HCT116 (cell line): ENCODE measurements at regions not wholly inside any gene's neighbourhood (a gene's known extent, or its start where the extent isn't known, plus 50 kb on each side); places are given as distances from the start of the nearest gene placed in this dataset.

ENCODE experiments used
- ATAC-seq: fragments of 200-7000 bp; cut with Tn5 transposase; 2 replicates; pipeline ENCODE4 v1.9.1; 2020; ENCODE audit warnings: mild to moderate bottlenecking, moderate library complexity
- BruUV-seq: library from RNA; stranded (reverse); fragments of 400-500 nt; replicated peaks from 2 replicates; lab custom pipeline; 2021; lab: Mats Ljungman, UMichigan
- CTCF ChIA-PET: fragments of 300-600 bp; sonication (Branson Sonifier 250); formaldehyde crosslinking; loops from one replicate; lab custom pipeline; 2021; ENCODE audit warnings: antibody characterized with exemption; lab: Charles Lee
- POLR2A ChIA-PET: fragments of 300-600, 350-600 bp; sonication (Branson Sonifier 250); formaldehyde crosslinking; loops from one replicate; lab custom pipeline; 2021; ENCODE audit warnings: antibody characterized with exemption; lab: Charles Lee
- RAD21 ChIA-PET, 2 experiments: fragments of 300-600 bp; sonication (Branson Sonifier 250); formaldehyde crosslinking; loops; one replicate each; lab custom pipeline; 2023; ENCODE audit warnings: low total read pairs in 2 of 2; ENCODE audit not compliant: uncharacterized antibody in 2 of 2, unreplicated experiment in 2 of 2, low non-redundant PET in 1 of 2; lab: Charles Lee
- DNase-seq: peaks from one replicate; pipeline ENCODE4 v3.0.0-alpha.2; 2010; ENCODE audit warnings: low read depth, low spot score
- H2AFZ ChIP-seq: fragments of 200-600 bp; shearing (Covaris generic), sonication (generic); 2 replicates; pipeline ENCODE4 v1.6.1; 2017; ENCODE audit warnings: low read depth, mixed run types, mixed read lengths, antibody characterized with exemption, low read length; ENCODE audit not compliant: poor library complexity, severe bottlenecking
- H3K27ac ChIP-seq: 2 replicates; pipeline ENCODE4 v1.5.1; 2012; ENCODE audit warnings: low read depth, low read length
- H3K27me3 ChIP-seq: fragments of 200-600 bp; sonication (generic); 2 replicates; pipeline ENCODE4 v1.6.1; 2016; ENCODE audit warnings: mixed run types, low read length, mixed read lengths; ENCODE audit not compliant: insufficient read depth
- H3K36me3 ChIP-seq, 2 experiments: fragments of 200-500 bp in 1 of 2; fragments of 200-600 bp in 1 of 2; sonication (Bioruptor generic) in 1 of 2; sonication (generic) in 1 of 2; 2 replicates each; pipeline versions ENCODE4 v1.5.1 to v1.6.1; 2014 to 2016; ENCODE audit warnings: low read length in 2 of 2, inconsistent platforms in 1 of 2, mixed read lengths in 1 of 2, mixed run types in 1 of 2; ENCODE audit not compliant: insufficient read depth in 2 of 2, control insufficient read depth in 1 of 2
- H3K4me1 ChIP-seq, 2 experiments: fragments of 200-600 bp in 1 of 2; sonication (generic) in 1 of 2; 2 replicates each; pipeline versions ENCODE4 v1.5.1 to v1.6.1; 2012 to 2017; ENCODE audit warnings: low read length in 2 of 2, inconsistent platforms in 1 of 2, mild to moderate bottlenecking in 1 of 2, mixed read lengths in 1 of 2, mixed run types in 1 of 2, moderate library complexity in 1 of 2; ENCODE audit not compliant: insufficient read depth in 2 of 2, control insufficient read depth in 1 of 2
- H3K4me2 ChIP-seq: fragments of 200-600 bp; sonication (generic); 2 replicates; pipeline ENCODE4 v1.6.1; 2017; ENCODE audit warnings: mixed run types, low read length, mixed read lengths
- H3K4me3 ChIP-seq, 2 experiments: fragments of 200-600 bp in 1 of 2; sonication (generic) in 1 of 2; replicated peaks in 1 of 2; 2 replicates each; pipeline ENCODE4 v1.5.1; 2011 to 2016; ENCODE audit warnings: low read length in 2 of 2, control low read depth in 1 of 2, low read depth in 1 of 2, mild to moderate bottlenecking in 1 of 2, mixed read lengths in 1 of 2, mixed run types in 1 of 2
- H3K79me2 ChIP-seq: fragments of 200-600 bp; sonication (generic); 2 replicates; pipeline ENCODE4 v1.6.1; 2017; ENCODE audit warnings: mild to moderate bottlenecking, mixed run types, low read length, moderate library complexity, mixed read lengths; ENCODE audit not compliant: insufficient read depth
- H3K9ac ChIP-seq: fragments of 200-600 bp; sonication (generic); 2 replicates; pipeline ENCODE4 v1.6.1; 2016; ENCODE audit warnings: low read length, mixed read lengths
- H3K9me2 ChIP-seq: fragments of 200-600 bp; sonication (generic), shearing (Covaris generic); 2 replicates; pipeline ENCODE4 v1.6.1; 2017; ENCODE audit warnings: mixed run types, mild to moderate bottlenecking, moderate library complexity; ENCODE audit not compliant: insufficient read depth
- H3K9me3 ChIP-seq, 2 experiments: fragments of 200-500 bp in 1 of 2; fragments of 200-600 bp in 1 of 2; sonication (Bioruptor generic) in 1 of 2; sonication (generic) in 1 of 2; 2 replicates each; pipeline ENCODE4 v1.6.1; 2014 to 2017; ENCODE audit warnings: low read length in 2 of 2, mixed read lengths in 2 of 2, inconsistent platforms in 1 of 2, low read depth in 1 of 2, mild to moderate bottlenecking in 1 of 2, mixed run types in 1 of 2, moderate library complexity in 1 of 2; ENCODE audit not compliant: control insufficient read depth in 1 of 2, insufficient read depth in 1 of 2
- H4K20me1 ChIP-seq: fragments of 200-600 bp; sonication (generic), shearing (Covaris generic); 2 replicates; pipeline ENCODE4 v1.6.1; 2017; ENCODE audit warnings: mixed run types, mild to moderate bottlenecking, moderate library complexity; ENCODE audit not compliant: insufficient read depth
- ATF3 ChIP-seq: IDR thresholded peaks from 2 replicates; pipeline ENCODE4 v1.6.1; 2012
- CBX3 ChIP-seq: IDR thresholded peaks from 2 replicates; pipeline ENCODE4 v1.6.1; 2012; ENCODE audit warnings: low read depth
- CEBPB ChIP-seq: IDR thresholded peaks from 2 replicates; pipeline ENCODE4 v1.6.1; 2012; ENCODE audit warnings: low read depth
- CTCF ChIP-seq, 3 experiments: fragments of 200-600 bp in 1 of 3; sonication (generic) in 1 of 3; IDR thresholded peaks in 2 of 3; conservative IDR thresholded peaks in 1 of 3; 2 replicates each; pipeline ENCODE4 v1.5.1; 2012 to 2017; ENCODE audit warnings: low read depth in 2 of 3, low read length in 2 of 3, antibody characterized with exemption in 1 of 3, borderline replicate concordance in 1 of 3, control low read depth in 1 of 3, mild to moderate bottlenecking in 1 of 3, mixed read lengths in 1 of 3, mixed run types in 1 of 3, moderate library complexity in 1 of 3; ENCODE audit not compliant: insufficient read depth in 1 of 3
- EGR1 ChIP-seq: IDR thresholded peaks from 2 replicates; pipeline ENCODE4 v1.6.1; 2012; ENCODE audit warnings: low read depth
- EZH2 ChIP-seq: fragments of 200-600 bp; sonication (generic); IDR thresholded peaks from 2 replicates; pipeline ENCODE4 v1.6.1; 2017; ENCODE audit warnings: antibody characterized with exemption, mixed run types
- JUND ChIP-seq: IDR thresholded peaks from 2 replicates; pipeline ENCODE4 v1.6.1; 2012
- POLR2A ChIP-seq: IDR thresholded peaks from 2 replicates; pipeline ENCODE4 v1.7.0; 2011; ENCODE audit warnings: borderline replicate concordance; ENCODE audit not compliant: insufficient read depth, insufficient read length; ENCODE audit errors: extremely low read depth
- POLR2AphosphoS5 ChIP-seq: IDR thresholded peaks from 2 replicates; pipeline ENCODE4 v1.6.1; 2011; ENCODE audit warnings: mild to moderate bottlenecking, low read depth, low read length, moderate library complexity
- ZFX ChIP-seq: fragments of 450-650 bp; IDR thresholded peaks from 2 replicates; pipeline ENCODE4 v1.6.1; 2017
- intact Hi-C: fragments of 100-400 bp; cut with micrococcal nuclease; formaldehyde crosslinking; loops from 2 replicates; pipeline ENCODE4 v1.10.0; 2022
- TF ChIP-seq, protein P1 (sequence below): IDR thresholded peaks from 2 replicates; pipeline ENCODE4 v1.6.1; 2011; ENCODE audit warnings: mild to moderate bottlenecking, low read length, moderate library complexity; ENCODE audit not compliant: insufficient replicate concordance; ENCODE audit errors: extremely low read depth
- TF ChIP-seq, protein P2 (sequence below): IDR thresholded peaks from 2 replicates; pipeline ENCODE4 v1.6.1; 2012; ENCODE audit warnings: low read depth

- Histone ChIP-seq H3K9ac (no peak overlapping the region), H2AFZ (no peak overlapping the region), H3K4me1 (no peaks in the 10 kb centered on the region), H3K27ac (no peak overlapping the region), H3K9me3 (no peaks in the 10 kb centered on the region), H3K9me2 (no peaks in the 10 kb centered on the region), H3K27me3 (no peaks in the 10 kb centered on the region), H3K36me3 (no peaks in the 10 kb centered on the region), H3K4me2 (no peak overlapping the region), H4K20me1 (no peaks in the 10 kb centered on the region), H3K4me3 (no peak overlapping the region), H3K79me2 (no peaks in the 10 kb centered on the region)
- TF ChIP-seq, protein P1, sequence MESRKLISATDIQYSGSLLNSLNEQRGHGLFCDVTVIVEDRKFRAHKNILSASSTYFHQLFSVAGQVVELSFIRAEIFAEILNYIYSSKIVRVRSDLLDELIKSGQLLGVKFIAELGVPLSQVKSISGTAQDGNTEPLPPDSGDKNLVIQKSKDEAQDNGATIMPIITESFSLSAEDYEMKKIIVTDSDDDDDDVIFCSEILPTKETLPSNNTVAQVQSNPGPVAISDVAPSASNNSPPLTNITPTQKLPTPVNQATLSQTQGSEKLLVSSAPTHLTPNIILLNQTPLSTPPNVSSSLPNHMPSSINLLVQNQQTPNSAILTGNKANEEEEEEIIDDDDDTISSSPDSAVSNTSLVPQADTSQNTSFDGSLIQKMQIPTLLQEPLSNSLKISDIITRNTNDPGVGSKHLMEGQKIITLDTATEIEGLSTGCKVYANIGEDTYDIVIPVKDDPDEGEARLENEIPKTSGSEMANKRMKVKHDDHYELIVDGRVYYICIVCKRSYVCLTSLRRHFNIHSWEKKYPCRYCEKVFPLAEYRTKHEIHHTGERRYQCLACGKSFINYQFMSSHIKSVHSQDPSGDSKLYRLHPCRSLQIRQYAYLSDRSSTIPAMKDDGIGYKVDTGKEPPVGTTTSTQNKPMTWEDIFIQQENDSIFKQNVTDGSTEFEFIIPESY = no peak
- TF ChIP-seq CEBPB (no peak), EGR1 (no peak)
- ChIA-PET POLR2A (no interaction called here), RAD21 (no interaction called here), CTCF (no interaction called here)
- DNase-seq = no peak
- intact Hi-C loops = no loop called here
- BruUV-seq = no TSS peak
- no peak for ATAC-seq
Measured at GRCh38 chrY:7444141-7444540, 532.6 kb upstream of the AMELY start.

- H3K4me3 ChIP-seq = no peak overlapping the region
- no peaks in the 10 kb centered on the region for H3K9me2 ChIP-seq
- H4K20me1 ChIP-seq = no peaks in the 10 kb centered on the region
- BruUV-seq = no TSS peak
- no peak overlapping the region for H2AFZ ChIP-seq
- intact Hi-C loops = no loop called here
- H3K27ac ChIP-seq = no peak overlapping the region
- no peaks in the 10 kb centered on the region for H3K79me2 ChIP-seq
- DNase-seq (no peak), ATAC-seq (no peak)
- no peaks in the 10 kb centered on the region for H3K36me3 ChIP-seq
- CTCF ChIA-PET = no interaction called here
- no peak overlapping the region for H3K9ac ChIP-seq
- no peaks in the 10 kb centered on the region for H3K4me1 ChIP-seq
- H3K4me2 ChIP-seq = no peak overlapping the region
- RAD21 ChIA-PET = no interaction called here
- no peaks in the 10 kb centered on the region for H3K27me3 ChIP-seq
- POLR2A ChIA-PET = no interaction called here
- H3K9me3 ChIP-seq = no peaks in the 10 kb centered on the region
- no peak for TF ChIP-seq POLR2AphosphoS5
- TF ChIP-seq EZH2 = no peak
- TF ChIP-seq ATF3 = no peak
- TF ChIP-seq POLR2A = no peak
- TF ChIP-seq, protein P2, sequence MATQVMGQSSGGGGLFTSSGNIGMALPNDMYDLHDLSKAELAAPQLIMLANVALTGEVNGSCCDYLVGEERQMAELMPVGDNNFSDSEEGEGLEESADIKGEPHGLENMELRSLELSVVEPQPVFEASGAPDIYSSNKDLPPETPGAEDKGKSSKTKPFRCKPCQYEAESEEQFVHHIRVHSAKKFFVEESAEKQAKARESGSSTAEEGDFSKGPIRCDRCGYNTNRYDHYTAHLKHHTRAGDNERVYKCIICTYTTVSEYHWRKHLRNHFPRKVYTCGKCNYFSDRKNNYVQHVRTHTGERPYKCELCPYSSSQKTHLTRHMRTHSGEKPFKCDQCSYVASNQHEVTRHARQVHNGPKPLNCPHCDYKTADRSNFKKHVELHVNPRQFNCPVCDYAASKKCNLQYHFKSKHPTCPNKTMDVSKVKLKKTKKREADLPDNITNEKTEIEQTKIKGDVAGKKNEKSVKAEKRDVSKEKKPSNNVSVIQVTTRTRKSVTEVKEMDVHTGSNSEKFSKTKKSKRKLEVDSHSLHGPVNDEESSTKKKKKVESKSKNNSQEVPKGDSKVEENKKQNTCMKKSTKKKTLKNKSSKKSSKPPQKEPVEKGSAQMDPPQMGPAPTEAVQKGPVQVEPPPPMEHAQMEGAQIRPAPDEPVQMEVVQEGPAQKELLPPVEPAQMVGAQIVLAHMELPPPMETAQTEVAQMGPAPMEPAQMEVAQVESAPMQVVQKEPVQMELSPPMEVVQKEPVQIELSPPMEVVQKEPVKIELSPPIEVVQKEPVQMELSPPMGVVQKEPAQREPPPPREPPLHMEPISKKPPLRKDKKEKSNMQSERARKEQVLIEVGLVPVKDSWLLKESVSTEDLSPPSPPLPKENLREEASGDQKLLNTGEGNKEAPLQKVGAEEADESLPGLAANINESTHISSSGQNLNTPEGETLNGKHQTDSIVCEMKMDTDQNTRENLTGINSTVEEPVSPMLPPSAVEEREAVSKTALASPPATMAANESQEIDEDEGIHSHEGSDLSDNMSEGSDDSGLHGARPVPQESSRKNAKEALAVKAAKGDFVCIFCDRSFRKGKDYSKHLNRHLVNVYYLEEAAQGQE = no peak
- TF ChIP-seq JUND = no peak
- TF ChIP-seq ZFX = no peak
- TF ChIP-seq CTCF (IDR thresholded peaks at IDR 0.05 in 2 of 3, conservative IDR thresholded peaks at IDR 0.05 in 1 of 3; ENCODE audit: borderline replicate concordance in 1 of 3, insufficient read depth in 1 of 3, low read depth in 2 of 3, low read length in 2 of 3) = no peak
- TF ChIP-seq CBX3 = no peak
Measured at GRCh38 chrY:7440796-7441530, 529.4 kb upstream of the AMELY start.
